ENCODE measurements at regions not wholly inside any gene's neighbourhood (a gene's known extent, or its start where the extent isn't known, plus 50 kb on each side); places are given as distances from the start of the nearest gene placed in this dataset.

- H3K27ac ChIP-seq (ENCODE audit: low read depth): no peak overlapping the region
- Mint-ChIP-seq H3K36me3 (ENCODE audit: low read depth) (no peaks in the 10 kb centered on the region), H3K27me3 (ENCODE audit: insufficient read depth, low read depth, poor library complexity) (peaks cover 2% of the 10 kb centered on the region), H3K4me1 (no peaks in the 10 kb centered on the region), H3K9me3 (no peaks in the 10 kb centered on the region), H3K4me3 (no peak overlapping the region), H3K27ac (no peak overlapping the region)
- no peaks in the 10 kb centered on the region for H3K27me3 ChIP-seq (ENCODE audit: insufficient read depth)
- DNase-seq (ENCODE audit: low spot score): no peak
- H4K20me1 ChIP-seq (replicated peaks; ENCODE audit: insufficient read depth): no peaks in the 10 kb centered on the region
- H3K79me2 ChIP-seq (replicated peaks; ENCODE audit: insufficient read depth): no peaks in the 10 kb centered on the region
- no peaks in the 10 kb centered on the region for H3K4me1 ChIP-seq (ENCODE audit: insufficient read depth)
- H3K36me3 ChIP-seq (ENCODE audit: insufficient read depth): no peaks in the 10 kb centered on the region
- H3K9me2 ChIP-seq (ENCODE audit: insufficient read depth): no peaks in the 10 kb centered on the region
- H3K4me2 ChIP-seq: no peak overlapping the region
- TF ChIP-seq ZNF331 (CRISPR knock-in tag; IDR thresholded peaks at IDR 0.05; ENCODE audit: low read depth) (no peak), EZH2 (IDR thresholded peaks at IDR 0.05; ENCODE audit: low read depth, unreplicated experiment) (no peak), ZNF462 (CRISPR knock-in tag; IDR thresholded peaks at IDR 0.05) (no peak), ZNF114 (CRISPR knock-in tag; IDR thresholded peaks at IDR 0.05) (no peak), POLR2AphosphoS5 (IDR thresholded peaks at IDR 0.05; ENCODE audit: low read depth) (no peak)
- no peak overlapping the region for H2AFZ ChIP-seq
- no peaks in the 10 kb centered on the region for H3F3A ChIP-seq (replicated peaks; ENCODE audit: low read depth)
- no peak for ATAC-seq
- H3K4me3 ChIP-seq: no peak overlapping the region
These were observed 463.5 kb downstream of the NKX6-1 start for GRCh38 chr4:84035568-84035967.

- Histone ChIP-seq H3K27ac (ENCODE audit: low read depth) (no peak overlapping the region), H3K4me3 (no peak overlapping the region), H3F3A (replicated peaks; ENCODE audit: low read depth) (no peaks in the 10 kb centered on the region), H3K79me2 (replicated peaks; ENCODE audit: insufficient read depth) (no peaks in the 10 kb centered on the region), H3K4me2 (no peak overlapping the region), H3K36me3 (ENCODE audit: insufficient read depth) (no peaks in the 10 kb centered on the region), H2AFZ (no peak overlapping the region), H3K4me1 (ENCODE audit: insufficient read depth) (no peaks in the 10 kb centered on the region), H4K20me1 (replicated peaks; ENCODE audit: insufficient read depth) (no peaks in the 10 kb centered on the region), H3K27me3 (ENCODE audit: insufficient read depth) (no peaks in the 10 kb centered on the region), H3K9me2 (ENCODE audit: insufficient read depth) (no peaks in the 10 kb centered on the region)
- Mint-ChIP-seq H3K4me3 (no peak overlapping the region), H3K27me3 (ENCODE audit: insufficient read depth, low read depth, poor library complexity) (no peaks in the 10 kb centered on the region), H3K4me1 (no peaks in the 10 kb centered on the region), H3K36me3 (ENCODE audit: low read depth) (no peaks in the 10 kb centered on the region), H3K27ac (no peak overlapping the region), H3K9me3 (no peaks in the 10 kb centered on the region)
- TF ChIP-seq NANOG (IDR thresholded peaks at IDR 0.05; ENCODE audit: borderline replicate concordance): no peak
- TF ChIP-seq JUNB (IDR thresholded peaks at IDR 0.05; ENCODE audit: unreplicated experiment): no peak
- ATAC-seq (no peak), DNase-seq (ENCODE audit: low spot score) (no peak)
These were observed 466.7 kb downstream of the NKX6-1 start for GRCh38 chr4:84032372-84032771.

Measured in GM23338 (cell line).